ENCODE measurements at regions not wholly inside any gene's neighbourhood (a gene's known extent, or its start where the extent isn't known, plus 50 kb on each side); places are given as distances from the start of the nearest gene placed in this dataset.

DNA sequence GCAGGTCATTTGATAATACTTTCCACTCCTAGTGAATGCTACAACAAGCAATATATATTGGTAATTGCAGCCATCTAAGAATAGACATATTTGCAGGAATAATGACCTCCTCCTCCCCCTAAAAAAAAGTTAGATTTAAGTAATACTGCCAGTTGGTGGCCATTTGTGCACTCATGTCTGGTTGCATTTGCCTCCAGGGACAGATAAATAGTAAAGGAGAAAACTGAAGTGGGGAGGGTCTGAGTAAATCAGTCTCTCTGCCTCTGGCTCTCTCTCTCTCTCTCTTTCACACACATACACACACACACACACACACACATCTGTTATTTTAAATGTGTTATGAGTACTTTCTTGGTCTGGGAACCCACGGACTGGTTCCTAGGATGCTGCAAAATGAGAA lies 125.5 kb upstream of the UQCRFS1 start:
- no peak for TF ChIP-seq EZH2 (IDR thresholded peaks at IDR 0.05; ENCODE audit: borderline replicate concordance, low read depth, low read length, severe bottlenecking)
- no peak for TF ChIP-seq CTCF (IDR thresholded peaks at IDR 0.05; ENCODE audit: borderline replicate concordance, extremely low read depth, low read length, poor library complexity, severe bottlenecking)

Measured in DND-41 (cell line).